ENCODE measurements at regions not wholly inside any gene's neighbourhood (a gene's known extent, or its start where the extent isn't known, plus 50 kb on each side); places are given as distances from the start of the nearest gene placed in this dataset.
"Not testable (repeated sequence)": the region's sequence is repeated elsewhere in the genome, so short reads cannot be mapped to it uniquely, and the experiment has no call there.

DNA sequence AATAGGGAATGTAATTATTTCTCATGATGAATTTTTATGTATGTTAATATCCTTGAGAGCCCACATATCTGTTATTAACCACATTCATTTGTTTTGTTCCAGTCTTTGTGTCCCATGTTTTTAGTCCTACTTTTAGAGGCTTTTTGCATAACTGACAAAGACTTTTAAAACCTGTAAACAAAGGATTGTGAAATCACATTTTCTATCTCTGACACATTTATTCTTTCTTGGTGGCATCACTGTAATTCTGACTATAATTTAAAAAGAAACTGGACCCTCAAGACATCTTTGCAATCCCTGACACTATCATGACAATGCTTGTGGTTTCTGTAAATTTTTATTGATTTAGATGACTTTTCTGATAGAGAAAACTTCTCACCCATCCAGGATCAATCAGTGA, 313.1 kb downstream of the SIPA1L2 start:
- Histone ChIP-seq H3K9me3 (ENCODE audit: low read depth) (no peaks in the 10 kb centered on the region), H3K27ac (no peak overlapping the region), H3K27me3 (no peaks in the 10 kb centered on the region), H3K4me1 (ENCODE audit: low read depth) (peaks cover 33% of the 10 kb centered on the region), H3K36me3 (no peaks in the 10 kb centered on the region), H3K4me3 (no peak overlapping the region)
- TF ChIP-seq, protein P1, sequence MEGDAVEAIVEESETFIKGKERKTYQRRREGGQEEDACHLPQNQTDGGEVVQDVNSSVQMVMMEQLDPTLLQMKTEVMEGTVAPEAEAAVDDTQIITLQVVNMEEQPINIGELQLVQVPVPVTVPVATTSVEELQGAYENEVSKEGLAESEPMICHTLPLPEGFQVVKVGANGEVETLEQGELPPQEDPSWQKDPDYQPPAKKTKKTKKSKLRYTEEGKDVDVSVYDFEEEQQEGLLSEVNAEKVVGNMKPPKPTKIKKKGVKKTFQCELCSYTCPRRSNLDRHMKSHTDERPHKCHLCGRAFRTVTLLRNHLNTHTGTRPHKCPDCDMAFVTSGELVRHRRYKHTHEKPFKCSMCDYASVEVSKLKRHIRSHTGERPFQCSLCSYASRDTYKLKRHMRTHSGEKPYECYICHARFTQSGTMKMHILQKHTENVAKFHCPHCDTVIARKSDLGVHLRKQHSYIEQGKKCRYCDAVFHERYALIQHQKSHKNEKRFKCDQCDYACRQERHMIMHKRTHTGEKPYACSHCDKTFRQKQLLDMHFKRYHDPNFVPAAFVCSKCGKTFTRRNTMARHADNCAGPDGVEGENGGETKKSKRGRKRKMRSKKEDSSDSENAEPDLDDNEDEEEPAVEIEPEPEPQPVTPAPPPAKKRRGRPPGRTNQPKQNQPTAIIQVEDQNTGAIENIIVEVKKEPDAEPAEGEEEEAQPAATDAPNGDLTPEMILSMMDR (IDR thresholded peaks at IDR 0.05; ENCODE audit: low read depth, low read length), result no peak
- DNase-seq (ENCODE audit: low read depth in 1 of 2, low spot score in 1 of 2), result no peak

DNA sequence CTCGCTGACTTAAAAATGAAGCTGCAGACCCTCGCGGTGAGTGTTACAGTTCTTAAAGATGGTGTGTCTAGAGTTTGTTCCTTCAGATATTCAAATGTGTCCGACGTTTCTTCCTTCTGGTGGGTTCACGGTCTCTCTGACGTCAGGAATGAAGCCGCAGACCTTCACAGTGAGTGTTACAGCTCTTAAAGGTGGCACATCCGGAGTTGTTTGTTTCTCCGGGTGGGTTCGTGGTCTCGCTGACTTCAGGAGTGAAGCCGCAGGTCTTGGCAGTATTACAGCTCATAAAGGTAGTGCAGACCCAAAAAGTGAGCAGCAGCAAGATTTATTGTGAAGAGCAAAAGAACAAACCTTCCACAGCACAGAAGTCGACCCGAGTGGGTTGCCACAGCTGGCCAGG, 316.1 kb downstream of the SIPA1L2 start:
- not testable (repeated sequence) for H3K36me3 ChIP-seq; H3K9me3 ChIP-seq (ENCODE audit: low read depth); H3K27me3 ChIP-seq; DNase-seq (ENCODE audit: low read depth in 1 of 2, low spot score in 1 of 2); H3K4me1 ChIP-seq (ENCODE audit: low read depth); H3K4me3 ChIP-seq; H3K27ac ChIP-seq

- Histone ChIP-seq H3K27me3 (no peaks in the 10 kb centered on the region), H3K9me3 (ENCODE audit: low read depth) (no peaks in the 10 kb centered on the region), H3K4me3 (no peak overlapping the region), H3K4me1 (ENCODE audit: low read depth) (peaks cover 5% of the 10 kb centered on the region), H3K36me3 (no peaks in the 10 kb centered on the region), H3K27ac (no peak overlapping the region)
- no peak for DNase-seq (ENCODE audit: low read depth in 1 of 2, low spot score in 1 of 2)
- TF ChIP-seq, protein P1 (IDR thresholded peaks at IDR 0.05; ENCODE audit: low read depth, low read length), result no peak
Observed at GRCh38 chr1:232310541-232310940, 319.4 kb downstream of the SIPA1L2 start.

GRCh38 chr1:232308616-232309015, 321.3 kb downstream of the SIPA1L2 start:
- Histone ChIP-seq H3K27ac (no peak overlapping the region), H3K4me3 (no peak overlapping the region), H3K27me3 (no peaks in the 10 kb centered on the region), H3K36me3 (no peaks in the 10 kb centered on the region), H3K4me1 (ENCODE audit: low read depth) (peaks cover 5% of the 10 kb centered on the region), H3K9me3 (ENCODE audit: low read depth) (no peaks in the 10 kb centered on the region)
- no peak for DNase-seq (ENCODE audit: low read depth in 1 of 2, low spot score in 1 of 2)
- TF ChIP-seq, protein P1 (IDR thresholded peaks at IDR 0.05; ENCODE audit: low read depth, low read length), result no peak

- TF ChIP-seq, protein P1 (IDR thresholded peaks at IDR 0.05; ENCODE audit: low read depth, low read length), result no peak
- Histone ChIP-seq H3K27me3 (no peaks in the 10 kb centered on the region), H3K27ac (no peak overlapping the region), H3K9me3 (ENCODE audit: low read depth) (no peaks in the 10 kb centered on the region), H3K36me3 (no peaks in the 10 kb centered on the region), H3K4me3 (no peak overlapping the region), H3K4me1 (ENCODE audit: low read depth) (peaks cover 7% of the 10 kb centered on the region)
- DNase-seq (ENCODE audit: low read depth in 1 of 2, low spot score in 1 of 2), result no peak
Observed at GRCh38 chr1:232307296-232308017, 322.5 kb downstream of the SIPA1L2 start.

DNA sequence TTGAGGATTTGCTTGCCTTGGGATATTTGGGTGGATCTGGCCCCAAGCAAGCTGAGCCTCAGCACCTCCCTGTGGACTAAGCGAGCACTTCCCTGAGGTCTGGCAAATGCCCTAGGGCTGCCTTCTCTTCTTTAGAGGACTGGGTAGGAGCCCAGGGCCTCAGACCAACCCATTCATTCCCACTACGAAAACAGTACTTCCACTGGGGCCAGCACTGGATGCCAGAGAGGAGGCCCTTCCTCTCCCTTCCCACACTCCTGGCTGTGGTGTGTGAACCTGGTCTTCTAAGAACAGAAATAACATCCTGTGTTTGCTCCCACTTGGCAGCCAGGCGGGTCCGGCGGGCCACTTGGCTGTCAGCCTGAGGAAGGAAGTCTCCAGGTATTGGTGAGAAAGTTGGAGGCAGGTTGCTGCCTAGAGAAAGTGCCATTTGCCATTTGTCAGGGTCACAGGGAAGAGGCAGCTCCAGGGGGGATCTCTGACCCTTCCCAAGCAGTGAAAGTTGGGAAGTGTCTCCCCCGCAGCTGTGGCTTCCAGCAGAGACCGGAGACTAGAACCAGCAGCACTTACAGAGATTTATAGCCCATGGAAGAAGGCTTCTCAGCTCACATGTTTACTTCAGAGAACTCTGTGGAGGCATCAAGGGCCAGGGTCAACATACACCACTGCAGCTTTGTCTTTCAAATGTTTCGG, 323.5 kb downstream of the SIPA1L2 start:
- Histone ChIP-seq H3K27ac (peak overlapping the region; percentile 74), H3K27me3 (no peaks in the 10 kb centered on the region), H3K4me3 (no peak overlapping the region), H3K36me3 (no peaks in the 10 kb centered on the region), H3K9me3 (ENCODE audit: low read depth) (no peaks in the 10 kb centered on the region), H3K4me1 (ENCODE audit: low read depth) (peaks cover 10% of the 10 kb centered on the region)
- DNase-seq (ENCODE audit: low read depth in 1 of 2, low spot score in 1 of 2), result peak; percentile 21 to 53
- TF ChIP-seq, protein P1 (IDR thresholded peaks at IDR 0.05; ENCODE audit: low read depth, low read length), result peak; percentile 39

Measured in cardiac muscle cell (in vitro differentiated cells and primary cell).